Adrenal gland (tissue), 9 donors: ENCODE measurements at regions not wholly inside any gene's neighbourhood (a gene's known extent, or its start where the extent isn't known, plus 50 kb on each side); places are given as distances from the start of the nearest gene placed in this dataset.
"Not testable (repeated sequence)": the region's sequence is repeated elsewhere in the genome, so short reads cannot be mapped to it uniquely, and the experiment has no call there.

ENCODE experiments used
- DNase-seq, 7 donors: peaks; one replicate each; pipeline ENCODE4 v3.0.0-alpha.2; 2019 to 2020
- H3K27ac ChIP-seq, 5 donors: fragments of 200-600 bp; sonication (generic) in 4 of 5; 1 replicate in 3 of 5; 2 replicates in 2 of 5; pipeline versions ENCODE4 v1.5.1 to v1.8.0; 2016 to 2020; ENCODE audit warnings: mild to moderate bottlenecking in 1 of 5
- H3K27me3 ChIP-seq: fragments of 200-600 bp; 2 replicates; pipeline ENCODE4 v1.8.0; 2021
- H3K36me3 ChIP-seq, 2 donors: fragments of 200-600 bp; replicated peaks in 1 of 2; 1 replicate in 1 of 2; 2 replicates in 1 of 2; pipeline versions ENCODE4 v1.5.1 to v1.8.0; 2018 to 2022
- H3K4me1 ChIP-seq, 2 donors: fragments of 200-600 bp; replicated peaks in 1 of 2; 1 replicate in 1 of 2; 2 replicates in 1 of 2; pipeline versions ENCODE4 v1.5.1 to v1.8.0; 2018 to 2021
- H3K4me3 ChIP-seq, 4 donors: fragments of 200-600 bp; sonication (generic) in 3 of 4; one replicate each; pipeline ENCODE4 v1.5.1; 2016 to 2018
- H3K9me3 ChIP-seq, 3 donors: fragments of 200-600 bp; sonication (generic) in 1 of 3; replicated peaks in 1 of 3; 1 replicate in 2 of 3; 2 replicates in 1 of 3; pipeline versions ENCODE4 v1.5.1 to v1.8.0; 2016 to 2021
- POLR2A ChIP-seq, 2 donors: fragments of 450-650 bp; IDR thresholded peaks; one replicate each; pipeline ENCODE4 v1.6.1; 2017; ENCODE audit warnings: antibody characterized with exemption in 2 of 2, mild to moderate bottlenecking in 2 of 2, moderate library complexity in 1 of 2
- WGBS, 4 donors: extraction: QIAGEN DNeasy Blood & Tissue Kit in 2 of 4; methylation state at CpG; one replicate each; pipeline versions ENCODE4 v1.1.5 to v1.1.7; 2013 to 2017; 5-methylcytosine and 5-hydroxymethylcytosine counted together
- intact Hi-C, 2 donors: fragments of 100-400 bp; cut with DNase I; formaldehyde crosslinking; loops; one replicate each; pipeline versions ENCODE4 v1.14.1 to v1.15.0; 2022 to 2023
- TF ChIP-seq, protein P1 (sequence below), 6 experiments: fragments of 450-650 bp in 4 of 6; fragments of 200-600 bp in 2 of 6; sonication (generic) in 1 of 6; IDR thresholded peaks; 1 replicate in 5 of 6; 2 replicates in 1 of 6; pipeline versions ENCODE4 v1.5.1 to v1.8.0; 2016 to 2021; ENCODE audit warnings: antibody characterized with exemption in 6 of 6, mild to moderate bottlenecking in 2 of 6, moderate library complexity in 1 of 6
- donor health status: healthy with polysubstance abuse.
- donor health status: Bipolar disorder and iron deficiency.
- donor health status: DM: yes; HTN: yes; CAD: no.
- donor health status: DM: no; HTN: no; CAD: no.
- donor health status: DM: no; HTN: no; CAD: no.

DNA sequence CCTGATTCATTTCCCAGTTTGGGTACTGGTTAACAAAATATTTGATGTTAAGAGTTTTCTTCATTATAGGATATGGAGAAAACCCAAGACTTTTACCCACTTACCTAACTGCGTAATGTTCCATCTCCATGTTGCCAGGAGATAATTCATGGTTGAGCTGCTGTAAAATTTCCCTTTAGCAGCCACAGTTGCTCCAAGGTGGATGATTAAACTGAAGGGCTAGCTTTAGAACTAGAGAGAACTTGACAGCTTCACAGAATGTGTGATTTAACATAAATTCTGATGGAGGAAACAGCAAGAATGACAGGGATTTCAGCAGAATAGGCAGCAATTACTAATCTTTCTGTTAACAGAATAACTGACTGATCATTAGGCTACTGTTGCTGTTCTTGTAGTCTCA, 236.1 kb downstream of the MEF2C start:
- Histone ChIP-seq H3K36me3 (no peaks in the 10 kb centered on the region), H3K4me1 (no peaks in the 10 kb centered on the region), H3K27me3 (peaks cover 5% of the 10 kb centered on the region), H3K4me3 (no peak overlapping the region), H3K27ac (no peak overlapping the region), H3K9me3 (peaks cover 0 to 4% (median 0%) of the 10 kb centered on the region in 3 donors)
- intact Hi-C loops = no loop called here
- TF ChIP-seq POLR2A (IDR thresholded peaks at IDR 0.05) = no peak
- TF ChIP-seq, protein P1, sequence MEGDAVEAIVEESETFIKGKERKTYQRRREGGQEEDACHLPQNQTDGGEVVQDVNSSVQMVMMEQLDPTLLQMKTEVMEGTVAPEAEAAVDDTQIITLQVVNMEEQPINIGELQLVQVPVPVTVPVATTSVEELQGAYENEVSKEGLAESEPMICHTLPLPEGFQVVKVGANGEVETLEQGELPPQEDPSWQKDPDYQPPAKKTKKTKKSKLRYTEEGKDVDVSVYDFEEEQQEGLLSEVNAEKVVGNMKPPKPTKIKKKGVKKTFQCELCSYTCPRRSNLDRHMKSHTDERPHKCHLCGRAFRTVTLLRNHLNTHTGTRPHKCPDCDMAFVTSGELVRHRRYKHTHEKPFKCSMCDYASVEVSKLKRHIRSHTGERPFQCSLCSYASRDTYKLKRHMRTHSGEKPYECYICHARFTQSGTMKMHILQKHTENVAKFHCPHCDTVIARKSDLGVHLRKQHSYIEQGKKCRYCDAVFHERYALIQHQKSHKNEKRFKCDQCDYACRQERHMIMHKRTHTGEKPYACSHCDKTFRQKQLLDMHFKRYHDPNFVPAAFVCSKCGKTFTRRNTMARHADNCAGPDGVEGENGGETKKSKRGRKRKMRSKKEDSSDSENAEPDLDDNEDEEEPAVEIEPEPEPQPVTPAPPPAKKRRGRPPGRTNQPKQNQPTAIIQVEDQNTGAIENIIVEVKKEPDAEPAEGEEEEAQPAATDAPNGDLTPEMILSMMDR (IDR thresholded peaks at IDR 0.05) = no peak
- no peak for DNase-seq
- 39 to 98% (median 85%) methylated on average over 1 of the region's 1 CpG for WGBS, 4 donors

DNA sequence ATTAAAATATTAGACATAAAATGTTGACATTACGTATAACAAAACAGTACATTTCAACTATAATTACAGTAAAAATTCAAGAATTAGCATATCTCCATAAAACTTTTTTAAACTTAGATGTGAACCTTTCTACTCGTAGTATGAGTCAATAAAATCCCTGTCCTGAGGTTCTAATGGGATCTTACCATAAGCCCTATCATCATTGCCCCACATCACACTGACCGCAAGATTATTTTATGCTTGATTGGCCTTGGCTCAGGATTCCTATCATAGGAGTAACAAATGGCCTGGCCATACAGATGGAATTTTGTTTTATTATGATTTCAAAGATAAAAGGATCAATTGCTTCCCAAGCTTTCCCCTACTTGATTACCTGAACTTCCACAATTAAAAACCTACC, 238.3 kb downstream of the MEF2C start:
- 77 to 90% (median 85%) methylated on average over 3 of the region's 3 CpGs for WGBS, 4 donors
- H3K4me3 ChIP-seq = no peak overlapping the region
- no peak overlapping the region for H3K27ac ChIP-seq
- TF ChIP-seq POLR2A (IDR thresholded peaks at IDR 0.05) = no peak
- TF ChIP-seq, protein P1 (IDR thresholded peaks at IDR 0.05) = no peak
- no peaks in the 10 kb centered on the region for H3K4me1 ChIP-seq
- DNase-seq = no peak
- no peaks in the 10 kb centered on the region for H3K27me3 ChIP-seq
- H3K9me3 ChIP-seq = peaks cover 0 to 4% (median 0%) of the 10 kb centered on the region in 3 donors
- intact Hi-C loops = no loop called here
- H3K36me3 ChIP-seq = no peaks in the 10 kb centered on the region

DNA sequence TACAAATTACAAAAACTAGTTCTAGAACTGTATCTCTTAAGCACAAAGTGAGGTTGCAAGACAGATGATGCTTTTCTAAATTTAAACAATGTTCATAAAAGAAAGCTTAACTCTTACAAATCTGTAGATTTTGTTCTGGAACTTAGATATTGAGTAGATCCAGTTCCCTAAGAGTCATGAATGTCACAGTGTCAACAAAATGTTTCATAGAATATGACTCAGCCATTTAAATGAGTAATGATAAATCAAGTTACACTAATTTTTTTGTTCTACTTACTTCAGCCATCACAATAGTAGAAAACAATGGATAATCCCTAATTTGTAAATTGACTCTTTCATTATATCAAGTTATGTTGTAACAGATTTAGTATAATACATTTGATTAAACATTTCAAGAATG, 239.7 kb downstream of the MEF2C start:
- Histone ChIP-seq H3K27me3 (no peaks in the 10 kb centered on the region), H3K4me1 (no peaks in the 10 kb centered on the region), H3K4me3 (no peak overlapping the region), H3K27ac (no peak overlapping the region), H3K36me3 (no peaks in the 10 kb centered on the region), H3K9me3 (no peaks in the 10 kb centered on the region)
- TF ChIP-seq, protein P1 (IDR thresholded peaks at IDR 0.05) = no peak
- no peak for TF ChIP-seq POLR2A (IDR thresholded peaks at IDR 0.05)
- intact Hi-C loops = no loop called here
- DNase-seq = no peak

DNA sequence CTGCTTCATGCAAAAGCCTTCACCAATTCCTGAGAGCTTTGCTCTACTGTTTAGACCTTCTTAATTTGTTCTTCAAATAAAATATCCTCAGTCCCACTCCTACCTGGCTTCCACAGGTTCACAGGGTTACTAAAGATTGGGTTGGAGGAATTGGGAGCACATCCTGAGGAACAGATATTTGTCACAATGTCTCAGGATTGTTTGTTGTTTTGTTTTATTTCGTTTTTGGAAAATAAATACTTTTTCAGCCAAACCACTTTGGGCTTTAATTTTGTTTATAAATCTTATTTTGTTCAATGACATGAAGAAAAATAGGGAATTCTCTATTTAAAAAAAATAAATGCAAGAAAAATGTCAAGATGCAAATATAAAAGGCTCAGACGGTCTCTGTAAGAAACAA, 249.0 kb downstream of the MEF2C start:
- no peak overlapping the region for H3K4me3 ChIP-seq
- no peak for DNase-seq
- no peaks in the 10 kb centered on the region for H3K27me3 ChIP-seq
- intact Hi-C loops = no loop called here
- TF ChIP-seq, protein P1 (IDR thresholded peaks at IDR 0.05) = no peak
- TF ChIP-seq POLR2A (IDR thresholded peaks at IDR 0.05) = no peak
- no peaks in the 10 kb centered on the region for H3K36me3 ChIP-seq
- no peak overlapping the region for H3K27ac ChIP-seq
- WGBS, 4 donors = 34 to 56% (median 41%) methylated on average over 2 of the region's 2 CpGs
- H3K4me1 ChIP-seq = no peaks in the 10 kb centered on the region
- no peaks in the 10 kb centered on the region for H3K9me3 ChIP-seq

DNA sequence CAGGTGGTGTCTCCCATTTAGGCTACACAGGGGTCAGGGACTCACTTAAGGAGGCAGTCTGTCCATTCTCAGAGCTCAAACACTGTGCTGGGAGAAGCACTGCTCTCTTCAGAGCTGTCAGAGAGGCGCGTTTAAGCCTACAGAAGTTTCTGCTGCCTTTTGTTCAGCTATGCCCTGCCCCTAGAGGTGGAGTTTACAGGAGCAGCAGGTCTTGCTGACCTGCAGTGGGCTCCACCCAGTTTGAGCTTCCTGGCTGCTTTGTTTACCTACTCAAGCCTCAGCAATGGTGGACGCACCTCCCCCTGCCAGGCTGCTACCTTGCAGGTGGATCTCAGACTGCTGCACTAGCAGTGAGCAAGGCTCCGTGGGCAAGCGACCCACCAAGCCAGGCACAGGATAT, 260.1 kb downstream of the MEF2C start:
- H3K27ac ChIP-seq, DNase-seq, H3K4me1 ChIP-seq, H3K9me3 ChIP-seq, H3K27me3 ChIP-seq, intact Hi-C loops, H3K4me3 ChIP-seq, H3K36me3 ChIP-seq: not testable (repeated sequence)
- 84 to 92% (median 90%) methylated on average over 4 to 5 of the region's 5 CpGs for WGBS, 4 donors

DNA sequence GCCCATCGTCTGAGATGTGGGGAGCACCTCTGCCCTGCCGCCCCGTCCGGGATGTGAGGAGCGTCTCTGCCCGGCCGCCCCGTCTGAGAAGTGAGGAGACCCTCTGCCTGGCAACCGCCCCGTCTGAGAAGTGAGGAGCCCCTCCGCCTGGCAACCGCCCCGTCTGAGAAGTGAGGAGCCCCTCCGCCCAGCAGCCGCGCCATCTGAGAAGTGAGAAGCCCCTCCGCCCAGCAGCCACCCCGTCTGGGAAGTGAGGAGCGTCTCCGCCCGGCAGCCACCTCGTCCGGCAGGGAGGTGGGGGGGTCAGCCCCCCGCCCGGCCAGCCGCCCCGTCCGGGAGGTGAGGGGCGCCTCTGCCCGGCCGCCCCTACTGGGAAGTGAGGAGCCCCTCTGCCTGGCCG, 267.2 kb downstream of the MEF2C start:
- 98 to 100% methylated on average over 2 to 17 of the region's 32 CpGs; no CpG with 5 or more reads in 2 of the 4 donors for WGBS, 4 donors
- intact Hi-C loops, H3K36me3 ChIP-seq, H3K27me3 ChIP-seq, DNase-seq, H3K27ac ChIP-seq, H3K9me3 ChIP-seq, H3K4me1 ChIP-seq, H3K4me3 ChIP-seq: not testable (repeated sequence)
